GM12878 (cell line): ENCODE measurements at regions not wholly inside any gene's neighbourhood (a gene's known extent, or its start where the extent isn't known, plus 50 kb on each side); places are given as distances from the start of the nearest gene placed in this dataset.

ENCODE experiments used
- ATAC-seq: fragments of 200-7000 bp; cut with Tn5 transposase; 3 replicates; pipeline ENCODE4 v1.9.1; 2020; ENCODE audit warnings: mild to moderate bottlenecking, moderate library complexity
- BruUV-seq: library from RNA; stranded (reverse); fragments of 400-500 nt; replicated peaks from 2 replicates; lab custom pipeline; 2021; lab: Mats Ljungman, UMichigan
- CTCF ChIA-PET: fragments of 300-600 bp; sonication (Branson Sonifier 250); formaldehyde crosslinking; extraction: SDS; loops from one replicate; lab custom pipeline; 2021; ENCODE audit warnings: inconsistent platforms; lab: Yijun Ruan, JAX
- POLR2A ChIA-PET: fragments of 350-600 bp; formaldehyde crosslinking; extraction: SDS; loops from one replicate; lab custom pipeline; 2021; ENCODE audit warnings: inconsistent platforms; lab: Charles Lee
- RAD21 ChIA-PET: fragments of 300-600 bp; sonication (Branson Sonifier 250); formaldehyde crosslinking; loops from one replicate; lab custom pipeline; 2023; ENCODE audit warnings: antibody characterized with exemption; ENCODE audit not compliant: unreplicated experiment; lab: Charles Lee
- SMC1A ChIA-PET: fragments of 300-600 bp; sonication (Branson Sonifier 250); formaldehyde crosslinking; loops from one replicate; lab custom pipeline; 2023; ENCODE audit not compliant: unreplicated experiment, uncharacterized antibody; lab: Charles Lee
- DNase-seq: peaks from one replicate; pipeline ENCODE4 v3.0.0-alpha.2; 2011; ENCODE audit warnings: low read depth, low spot score
- FAIRE-seq: peaks from 3 replicates; lab custom pipeline; 2011; peaks lifted over from hg19 to GRCh38; lab: Jason Lieb, UNC
- H2AFZ ChIP-seq: 2 replicates; pipeline ENCODE4 v1.6.0; 2011; ENCODE audit warnings: low read depth, low read length, control low read depth; ENCODE audit not compliant: control insufficient read depth
- H3K27ac ChIP-seq: 2 replicates; pipeline ENCODE4 v1.5.1; 2011; ENCODE audit warnings: control low read depth; ENCODE audit not compliant: control insufficient read depth, insufficient read depth
- H3K27me3 ChIP-seq, 2 experiments: replicated peaks in 1 of 2; 2 replicates each; pipeline versions ENCODE4 v1.6.0 to v1.6.1; 2011; ENCODE audit warnings: low read length in 1 of 2; ENCODE audit not compliant: control insufficient read depth in 2 of 2, insufficient read depth in 2 of 2
- H3K36me3 ChIP-seq, 2 experiments: 2 replicates each; pipeline ENCODE4 v1.5.1; 2011; ENCODE audit warnings: low read length in 1 of 2; ENCODE audit not compliant: control insufficient read depth in 2 of 2, insufficient read depth in 2 of 2
- H3K4me1 ChIP-seq: 2 replicates; pipeline ENCODE4 v1.6.1; 2011; ENCODE audit warnings: mild to moderate bottlenecking, low read length, moderate library complexity, mixed read lengths; ENCODE audit not compliant: control insufficient read depth, insufficient read depth
- H3K4me2 ChIP-seq: 2 replicates; pipeline ENCODE4 v1.6.0; 2011; ENCODE audit warnings: control low read depth; ENCODE audit not compliant: control insufficient read depth, insufficient read depth
- H3K4me3 ChIP-seq: fragments of 200-600 bp; sonication (generic); 2 replicates; pipeline ENCODE4 v1.5.1; 2016
- H3K79me2 ChIP-seq: 2 replicates; pipeline ENCODE4 v1.6.0; 2011; ENCODE audit warnings: low read length; ENCODE audit not compliant: control insufficient read depth, insufficient read depth
- H3K9ac ChIP-seq: 2 replicates; pipeline ENCODE4 v1.8.0; 2011; ENCODE audit warnings: low read length, control low read depth, mixed read lengths; ENCODE audit not compliant: control insufficient read depth, insufficient read depth
- H3K9me3 ChIP-seq: replicated peaks from 3 replicates; pipeline ENCODE4 v1.5.1; 2011; ENCODE audit warnings: mild to moderate bottlenecking, low read length; ENCODE audit not compliant: control insufficient read depth, insufficient read depth
- H4K20me1 ChIP-seq: 2 replicates; pipeline ENCODE4 v1.6.0; 2011; ENCODE audit not compliant: control insufficient read depth, insufficient read depth
- ATF2 ChIP-seq: IDR thresholded peaks from 2 replicates; pipeline ENCODE4 v1.6.1; 2012; ENCODE audit warnings: low read length, inconsistent platforms
- CHD4 ChIP-seq: fragments of 200-600 bp; sonication (generic); IDR thresholded peaks from 2 replicates; pipeline ENCODE4 v1.6.1; 2016; ENCODE audit warnings: mild to moderate bottlenecking
- IKZF1 ChIP-seq: fragments of 450-650 bp; conservative IDR thresholded peaks from 2 replicates; pipeline ENCODE4 v1.6.1; 2017; ENCODE audit warnings: antibody characterized with exemption, mild to moderate bottlenecking
- MTA3 ChIP-seq: IDR thresholded peaks from 2 replicates; pipeline ENCODE4 v1.6.1; 2012; ENCODE audit warnings: low read length, inconsistent platforms, borderline replicate concordance
- MYB ChIP-seq: fragments of 150-350 bp; IDR thresholded peaks from 2 replicates; pipeline ENCODE4 v1.6.1; 2014; ENCODE audit warnings: mild to moderate bottlenecking, low read depth, low read length, borderline replicate concordance
- MYC ChIP-seq: IDR thresholded peaks from 2 replicates; pipeline ENCODE4 v1.6.1; 2011; ENCODE audit warnings: mild to moderate bottlenecking, low read length, moderate library complexity, inconsistent platforms; ENCODE audit not compliant: insufficient read depth, insufficient replicate concordance, insufficient read length, severe bottlenecking
- NFYB ChIP-seq: IDR thresholded peaks from 2 replicates; pipeline ENCODE4 v1.6.1; 2011; ENCODE audit warnings: low read depth, mild to moderate bottlenecking, low read length, improper control_type of control experiment, moderate library complexity; ENCODE audit not compliant: insufficient read depth
- PAX5 ChIP-seq: IDR thresholded peaks from 2 replicates; pipeline ENCODE4 v1.6.1; 2011; ENCODE audit warnings: low read depth, low read length, borderline replicate concordance
- PKNOX1 ChIP-seq: fragments of 450-650 bp; IDR thresholded peaks from 2 replicates; pipeline ENCODE4 v1.6.1; 2016; ENCODE audit warnings: mild to moderate bottlenecking
- POLR2AphosphoS2 ChIP-seq: IDR thresholded peaks from 2 replicates; pipeline ENCODE4 v1.6.1; 2011; ENCODE audit warnings: low read depth, mild to moderate bottlenecking, low read length, improper control_type of control experiment, moderate library complexity
- RB1 ChIP-seq: fragments of 450-650 bp; formaldehyde crosslinking; IDR thresholded peaks from 2 replicates; pipeline ENCODE4 v1.6.1; 2017; ENCODE audit warnings: mild to moderate bottlenecking, borderline replicate concordance
- SIN3A ChIP-seq: IDR thresholded peaks from 2 replicates; pipeline ENCODE4 v1.6.1; 2012; ENCODE audit warnings: low read depth, low read length, improper control_type of control experiment
- SIX5 ChIP-seq: IDR thresholded peaks from 2 replicates; pipeline ENCODE4 v1.6.1; 2011; ENCODE audit warnings: mild to moderate bottlenecking, low read depth, low read length, moderate library complexity; ENCODE audit not compliant: severe bottlenecking
- SMAD5 ChIP-seq: IDR thresholded peaks from 2 replicates; pipeline ENCODE4 v1.6.1; 2016; ENCODE audit warnings: antibody characterized with exemption, low read depth
- USF1 ChIP-seq: IDR thresholded peaks from 2 replicates; pipeline ENCODE4 v1.6.1; 2011; ENCODE audit warnings: borderline replicate concordance, low read depth, mild to moderate bottlenecking, moderate library complexity, mixed read lengths, low read length; ENCODE audit not compliant: insufficient read depth; ENCODE audit errors: extremely low read length
- WRNIP1 ChIP-seq: IDR thresholded peaks from 2 replicates; pipeline ENCODE4 v1.6.1; 2011; ENCODE audit warnings: low read depth, low read length, improper control_type of control experiment, borderline replicate concordance
- ZNF207 ChIP-seq: fragments of 450-650 bp; IDR thresholded peaks from 2 replicates; pipeline ENCODE4 v1.6.1; 2014; ENCODE audit warnings: antibody characterized with exemption, mild to moderate bottlenecking, borderline replicate concordance
- WGBS: methylation state at CpG from one replicate; pipeline ENCODE4 v1.1.6; 2016; ENCODE audit warnings: low lambda C conversion rate; ENCODE audit not compliant: insufficient replicate concordance, insufficient coverage; ENCODE audit errors: missing lambda C conversion rate; 5-methylcytosine and 5-hydroxymethylcytosine counted together
- in situ Hi-C: fragments of 300-500 bp; cut with MboI; formaldehyde crosslinking; loops from 9 replicates; pipeline ENCODE4 v1.14.3; 2018; ENCODE audit warnings: mixed read lengths
- intact Hi-C: fragments of 100-400 bp; cut with micrococcal nuclease; formaldehyde crosslinking; loops from one replicate; pipeline ENCODE4 v1.14.2; 2022; ENCODE audit not compliant: unreplicated experiment
- TF ChIP-seq, protein P1 (sequence below): fragments of 450-650 bp; IDR thresholded peaks from 2 replicates; pipeline ENCODE4 v1.6.1; 2017; ENCODE audit warnings: antibody characterized with exemption, mild to moderate bottlenecking, moderate library complexity

GRCh38 chr6:22218410-22218809, 78.4 kb downstream of the PRL start:
- no peaks in the 10 kb centered on the region for H3K79me2 ChIP-seq
- no TSS peak for BruUV-seq

More at GRCh38 chr6:22218410-22218809, 78.4 kb downstream of the PRL start:
- DNase-seq: no peak
- in situ Hi-C loops: no loop called here
- Histone ChIP-seq H3K4me2 (no peak overlapping the region), H3K9ac (no peak overlapping the region), H3K9me3 (no peaks in the 10 kb centered on the region), H3K27ac (no peak overlapping the region), H3K4me3 (no peak overlapping the region), H3K4me1 (no peaks in the 10 kb centered on the region), H4K20me1 (no peaks in the 10 kb centered on the region), H3K27me3 (no peaks in the 10 kb centered on the region), H3K36me3 (no peaks in the 10 kb centered on the region), H2AFZ (no peak overlapping the region)
- CTCF ChIA-PET: no interaction called here
- POLR2A ChIA-PET: no interaction called here
- no peak for TF ChIP-seq SIX5
- TF ChIP-seq CHD4: no peak
- TF ChIP-seq POLR2AphosphoS2: no peak
- no peak for TF ChIP-seq PKNOX1
- TF ChIP-seq IKZF1: no peak
- TF ChIP-seq PAX5: no peak
- TF ChIP-seq ATF2: no peak
- no peak for TF ChIP-seq SMAD5
- TF ChIP-seq USF1: no peak
- TF ChIP-seq NFYB: no peak
- no peak for TF ChIP-seq MYB
- no peak for TF ChIP-seq SIN3A
- TF ChIP-seq WRNIP1: no peak
- no peak for TF ChIP-seq RB1
- no peak for TF ChIP-seq MYC
- TF ChIP-seq ZNF207: no peak
- TF ChIP-seq, protein P1, sequence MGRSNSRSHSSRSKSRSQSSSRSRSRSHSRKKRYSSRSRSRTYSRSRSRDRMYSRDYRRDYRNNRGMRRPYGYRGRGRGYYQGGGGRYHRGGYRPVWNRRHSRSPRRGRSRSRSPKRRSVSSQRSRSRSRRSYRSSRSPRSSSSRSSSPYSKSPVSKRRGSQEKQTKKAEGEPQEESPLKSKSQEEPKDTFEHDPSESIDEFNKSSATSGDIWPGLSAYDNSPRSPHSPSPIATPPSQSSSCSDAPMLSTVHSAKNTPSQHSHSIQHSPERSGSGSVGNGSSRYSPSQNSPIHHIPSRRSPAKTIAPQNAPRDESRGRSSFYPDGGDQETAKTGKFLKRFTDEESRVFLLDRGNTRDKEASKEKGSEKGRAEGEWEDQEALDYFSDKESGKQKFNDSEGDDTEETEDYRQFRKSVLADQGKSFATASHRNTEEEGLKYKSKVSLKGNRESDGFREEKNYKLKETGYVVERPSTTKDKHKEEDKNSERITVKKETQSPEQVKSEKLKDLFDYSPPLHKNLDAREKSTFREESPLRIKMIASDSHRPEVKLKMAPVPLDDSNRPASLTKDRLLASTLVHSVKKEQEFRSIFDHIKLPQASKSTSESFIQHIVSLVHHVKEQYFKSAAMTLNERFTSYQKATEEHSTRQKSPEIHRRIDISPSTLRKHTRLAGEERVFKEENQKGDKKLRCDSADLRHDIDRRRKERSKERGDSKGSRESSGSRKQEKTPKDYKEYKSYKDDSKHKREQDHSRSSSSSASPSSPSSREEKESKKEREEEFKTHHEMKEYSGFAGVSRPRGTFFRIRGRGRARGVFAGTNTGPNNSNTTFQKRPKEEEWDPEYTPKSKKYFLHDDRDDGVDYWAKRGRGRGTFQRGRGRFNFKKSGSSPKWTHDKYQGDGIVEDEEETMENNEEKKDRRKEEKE: no peak
- TF ChIP-seq MTA3: no peak
- intact Hi-C loops: no loop called here
- 46% methylated on average over 3 of the region's 3 CpGs for WGBS
- FAIRE-seq: no peak
- ATAC-seq: no peak
- SMC1A ChIA-PET: interaction anchor here (0.6 kb wide), 1 partner anchor 96 kb away, joined by 6 read pairs; no protein-coding TSS in a partner anchor
- RAD21 ChIA-PET: interaction anchor here (0.7 kb wide), 1 partner anchor 529 kb away, joined by 3 read pairs; no protein-coding TSS in a partner anchor
